Common myeloid progenitor, CD34-positive (primary cell): ENCODE measurements at regions not wholly inside any gene's neighbourhood (a gene's known extent, or its start where the extent isn't known, plus 50 kb on each side); places are given as distances from the start of the nearest gene placed in this dataset.

Source experiments
- CTCF ChIA-PET: fragments of 350-600 bp; sonication (Branson Sonifier 250); formaldehyde crosslinking; loops from one replicate; lab custom pipeline; 2021; ENCODE audit warnings: antibody characterized with exemption; lab: Charles Lee
- POLR2A ChIA-PET: fragments of 350-600 bp; sonication (Branson Sonifier 250); formaldehyde crosslinking; loops from one replicate; lab custom pipeline; 2021; ENCODE audit warnings: antibody characterized with exemption; lab: Charles Lee
- DNase-seq, 3 donors: peaks; one replicate each; pipeline versions ENCODE4 v3.0.0 to v3.0.0-alpha.2; 2013
- H3K27ac ChIP-seq, 2 experiments: 1 replicate in 1 of 2; 2 replicates in 1 of 2; pipeline ENCODE4 v1.7.0; 2013; ENCODE audit warnings: inconsistent platforms in 2 of 2, low read length in 2 of 2, mild to moderate bottlenecking in 2 of 2, low read depth in 1 of 2, moderate library complexity in 1 of 2; ENCODE audit not compliant: severe bottlenecking in 2 of 2, insufficient read depth in 1 of 2, poor library complexity in 1 of 2
- H3K27me3 ChIP-seq, 5 experiments: replicated peaks in 2 of 5; 1 replicate in 3 of 5; 2 replicates in 2 of 5; pipeline versions ENCODE4 v1.6.1 to v1.7.0; 2013; ENCODE audit warnings: low read length in 4 of 5, mild to moderate bottlenecking in 2 of 5, moderate library complexity in 2 of 5, inconsistent platforms in 1 of 5; ENCODE audit not compliant: insufficient read depth in 5 of 5, control insufficient read depth in 4 of 5
- H3K36me3 ChIP-seq, 4 experiments: 1 replicate in 2 of 4; 2 replicates in 2 of 4; pipeline versions ENCODE4 v1.6.1 to v1.7.0; 2013; ENCODE audit warnings: low read length in 3 of 4, control low read depth in 1 of 4, mild to moderate bottlenecking in 1 of 4; ENCODE audit not compliant: control insufficient read depth in 4 of 4, insufficient read depth in 4 of 4
- H3K4me1 ChIP-seq, 4 experiments: 1 replicate in 3 of 4; 2 replicates in 1 of 4; pipeline versions ENCODE4 v1.6.1 to v1.7.1; 2013; ENCODE audit warnings: low read length in 3 of 4, mild to moderate bottlenecking in 3 of 4, control low read depth in 1 of 4, inconsistent platforms in 1 of 4, moderate library complexity in 1 of 4; ENCODE audit not compliant: control insufficient read depth in 4 of 4, insufficient read depth in 4 of 4; ENCODE audit errors: control extremely low read depth in 1 of 4
- H3K4me3 ChIP-seq, 7 experiments: 1 replicate in 4 of 7; 2 replicates in 3 of 7; pipeline versions ENCODE4 v1.5.1 to v1.7.0; 2013; ENCODE audit warnings: mild to moderate bottlenecking in 7 of 7, low read length in 6 of 7, moderate library complexity in 6 of 7, inconsistent platforms in 2 of 7, low read depth in 2 of 7, control low read depth in 1 of 7; ENCODE audit not compliant: insufficient read depth in 4 of 7, control insufficient read depth in 1 of 7; ENCODE audit errors: extremely low read depth in 1 of 7
- H3K9me3 ChIP-seq, 5 experiments: 1 replicate in 4 of 5; 2 replicates in 1 of 5; pipeline versions ENCODE4 v1.6.1 to v1.7.1; 2013; ENCODE audit warnings: low read length in 4 of 5, mild to moderate bottlenecking in 2 of 5, inconsistent platforms in 1 of 5, low read depth in 1 of 5, moderate library complexity in 1 of 5; ENCODE audit not compliant: control insufficient read depth in 4 of 5, insufficient read depth in 2 of 5; ENCODE audit errors: control extremely low read depth in 1 of 5
- WGBS: methylation state at CpG from one replicate; pipeline ENCODE4 v1.1.5; 2013; ENCODE audit not compliant: insufficient coverage; 5-methylcytosine and 5-hydroxymethylcytosine counted together

- WGBS: 96% methylated on average over 7 of the region's 8 CpGs
- ChIA-PET CTCF (no interaction called here), POLR2A (no interaction called here)
- no peak overlapping the region for H3K4me3 ChIP-seq
- DNase-seq: no peak
- H3K27ac ChIP-seq: no peak overlapping the region
- H3K36me3 ChIP-seq: no peaks in the 10 kb centered on the region
- H3K27me3 ChIP-seq: no peaks in the 10 kb centered on the region
- H3K9me3 ChIP-seq: no peaks in the 10 kb centered on the region
- H3K4me1 ChIP-seq: no peaks in the 10 kb centered on the region
These were observed 983.9 kb downstream of the CDH11 start for GRCh38 chr16:64138006-64138405.

DNA sequence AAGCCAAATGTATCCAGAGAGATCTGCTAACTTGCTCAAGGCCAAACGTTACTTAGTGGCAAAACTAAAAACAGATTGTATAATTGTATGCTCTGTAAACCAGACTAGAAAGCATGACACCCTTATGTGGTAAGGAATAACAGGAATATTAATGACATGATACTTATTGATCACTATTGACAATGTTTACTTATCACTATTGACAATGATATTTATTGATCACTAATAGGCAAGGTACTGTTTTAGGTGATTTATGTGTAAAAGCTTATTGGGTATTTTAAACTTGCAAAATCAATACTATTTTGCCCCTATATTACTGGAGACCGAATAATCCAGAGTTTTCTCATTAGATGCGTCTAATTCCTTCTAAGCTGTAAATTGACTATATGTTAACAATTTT, 985.1 kb downstream of the CDH11 start:
- Histone ChIP-seq H3K36me3 (no peaks in the 10 kb centered on the region), H3K4me3 (no peak overlapping the region), H3K27ac (no peak overlapping the region), H3K4me1 (peaks cover 0 to 5% (median 0%) of the 10 kb centered on the region in 4 experiments), H3K27me3 (no peaks in the 10 kb centered on the region), H3K9me3 (no peaks in the 10 kb centered on the region)
- DNase-seq: no peak
- POLR2A ChIA-PET: no interaction called here
- CTCF ChIA-PET: no interaction called here
- no CpG with 5 or more reads among the region's 3 CpGs for WGBS

- peaks cover 0 to 5% (median 0%) of the 10 kb centered on the region in 4 experiments for H3K4me1 ChIP-seq
- WGBS: no CpG with 5 or more reads among the region's 1 CpG
These were observed 985.5 kb downstream of the CDH11 start for GRCh38 chr16:64136314-64136713.

GRCh38 chr16:64133366-64133765, 988.5 kb downstream of the CDH11 start:
- H3K27me3 ChIP-seq: no peaks in the 10 kb centered on the region
- peak; percentile 7 to 43 (median 14) for DNase-seq
- CTCF ChIA-PET: no interaction called here
- POLR2A ChIA-PET: no interaction called here
- H3K27ac ChIP-seq: no peak overlapping the region
- WGBS: 60% methylated on average over 1 of the region's 2 CpGs
- H3K4me3 ChIP-seq: peak overlapping the region in 2 of 7 experiments; percentile 4 to 51
- H3K4me1 ChIP-seq: peaks cover 0 to 5% (median 0%) of the 10 kb centered on the region in 4 experiments
- no peaks in the 10 kb centered on the region for H3K36me3 ChIP-seq
- H3K9me3 ChIP-seq: no peaks in the 10 kb centered on the region

More at GRCh38 chr16:64136314-64136713, 985.5 kb downstream of the CDH11 start:
- Histone ChIP-seq H3K27ac (no peak overlapping the region), H3K9me3 (no peaks in the 10 kb centered on the region), H3K36me3 (no peaks in the 10 kb centered on the region), H3K4me3 (no peak overlapping the region), H3K27me3 (no peaks in the 10 kb centered on the region)
- ChIA-PET CTCF (no interaction called here), POLR2A (no interaction called here)
- no peak for DNase-seq

DNA sequence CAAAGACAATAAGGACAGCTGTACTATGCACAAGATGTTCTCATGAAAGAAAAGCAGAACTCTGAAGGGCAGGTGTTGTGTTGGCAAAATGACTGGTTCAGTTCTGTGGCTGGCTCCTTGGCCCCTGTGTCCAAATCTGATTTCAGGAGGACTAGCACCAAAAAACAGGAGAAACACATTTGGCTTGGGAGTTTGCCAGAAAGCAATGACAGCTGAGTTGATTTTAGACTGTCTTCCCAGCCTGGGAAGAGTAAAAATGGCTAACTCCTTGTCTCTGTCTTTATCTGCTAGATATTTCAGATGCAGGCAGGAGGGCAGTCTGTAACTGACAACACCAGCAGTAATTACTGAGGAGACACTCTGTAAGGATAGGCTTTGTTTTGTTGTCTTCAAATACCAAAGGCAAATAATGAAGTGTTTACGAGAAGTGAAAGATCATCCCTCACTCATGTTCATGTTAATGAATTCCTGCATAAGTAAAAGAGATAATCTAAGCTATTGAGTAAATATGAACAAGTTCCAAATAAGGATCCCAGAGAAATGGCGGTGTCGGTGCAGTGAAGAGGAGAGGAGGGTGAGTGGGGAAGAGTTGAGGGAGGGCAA, 989.0 kb downstream of the CDH11 start:
- POLR2A ChIA-PET: no interaction called here
- CTCF ChIA-PET: no interaction called here
- Histone ChIP-seq H3K27ac (no peak overlapping the region), H3K36me3 (no peaks in the 10 kb centered on the region), H3K4me1 (peaks cover 0 to 5% (median 0%) of the 10 kb centered on the region in 4 experiments), H3K4me3 (peak overlapping the region in 1 of 7 experiments; percentile 51), H3K9me3 (no peaks in the 10 kb centered on the region), H3K27me3 (no peaks in the 10 kb centered on the region)
- 23% methylated on average over 2 of the region's 3 CpGs for WGBS
- peak in 1 of 3 donors; percentile 28 for DNase-seq

DNA sequence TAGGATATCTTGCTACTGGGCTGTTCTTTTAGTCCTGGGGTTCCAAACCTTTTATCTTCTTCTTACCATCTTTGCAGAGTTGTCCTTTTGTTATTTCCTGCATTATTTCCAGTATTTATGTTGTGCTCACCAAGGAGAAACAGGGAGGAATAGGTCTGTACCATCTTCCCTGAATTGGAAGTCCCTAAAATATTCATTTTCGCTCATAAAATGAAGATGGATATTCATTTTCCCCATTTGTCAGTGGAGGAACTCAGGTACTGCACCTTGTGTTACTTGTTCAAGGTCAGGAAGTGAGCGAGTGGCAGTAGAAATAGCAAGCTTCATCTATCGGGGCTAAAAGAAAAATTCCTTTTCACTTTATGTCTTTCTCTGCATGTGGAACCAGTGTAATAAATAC, 989.7 kb downstream of the CDH11 start:
- DNase-seq: no peak
- Histone ChIP-seq H3K4me1 (peaks cover 0 to 5% (median 0%) of the 10 kb centered on the region in 4 experiments), H3K4me3 (no peak overlapping the region), H3K27me3 (no peaks in the 10 kb centered on the region), H3K27ac (no peak overlapping the region), H3K36me3 (no peaks in the 10 kb centered on the region), H3K9me3 (no peaks in the 10 kb centered on the region)
- ChIA-PET POLR2A (no interaction called here), CTCF (no interaction called here)
- 100% methylated on average over 2 of the region's 3 CpGs for WGBS

GRCh38 chr16:64131423-64131822, 990.4 kb downstream of the CDH11 start:
- ChIA-PET POLR2A (no interaction called here), CTCF (no interaction called here)
- H3K36me3 ChIP-seq: no peaks in the 10 kb centered on the region
- no peaks in the 10 kb centered on the region for H3K9me3 ChIP-seq
- 89% methylated on average over 2 of the region's 2 CpGs for WGBS
- no peak overlapping the region for H3K4me3 ChIP-seq
- no peak for DNase-seq
- H3K27me3 ChIP-seq: no peaks in the 10 kb centered on the region
- no peak overlapping the region for H3K27ac ChIP-seq
- peaks cover 0 to 5% (median 0%) of the 10 kb centered on the region in 4 experiments for H3K4me1 ChIP-seq
